ENCODE measurements at regions not wholly inside any gene's neighbourhood (a gene's known extent, or its start where the extent isn't known, plus 50 kb on each side); places are given as distances from the start of the nearest gene placed in this dataset.

DNA sequence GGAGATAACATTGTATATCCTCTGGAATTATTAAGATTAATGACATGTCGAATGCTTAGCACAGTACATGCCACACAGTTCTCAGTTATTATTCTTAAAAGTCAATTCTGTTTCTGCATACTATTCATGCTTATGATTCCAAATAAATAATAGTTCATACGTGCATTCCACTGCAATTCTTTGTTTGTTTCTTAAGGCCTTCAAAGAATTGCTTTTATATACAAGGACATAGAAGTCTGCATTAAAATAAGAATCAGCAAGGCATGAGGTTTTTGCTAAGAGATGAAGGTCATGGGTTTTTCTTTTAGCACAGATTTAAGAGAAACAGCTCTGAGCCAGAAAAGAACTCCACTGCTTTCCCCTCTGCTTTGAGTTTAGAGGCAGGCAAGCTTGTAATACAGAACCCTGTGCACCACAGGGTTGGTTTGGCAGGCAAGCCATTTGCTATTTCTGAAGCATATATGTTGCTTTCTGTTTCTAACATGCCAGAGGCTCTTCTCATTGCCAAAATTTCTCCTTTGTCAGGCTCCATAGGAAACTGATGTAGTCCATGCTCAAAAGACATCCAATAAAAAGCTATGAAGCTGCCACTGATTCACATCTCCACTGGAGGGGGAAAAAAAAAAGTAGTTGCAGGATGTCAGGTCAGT lies 420.6 kb upstream of the TYRP1 start:
- no peak overlapping the region for H3K9ac ChIP-seq (replicated peaks; ENCODE audit: extremely low read depth, insufficient read depth, low read length)
- no peak overlapping the region for H3K27ac ChIP-seq (ENCODE audit: insufficient read depth, low read depth, low read length)
- H3K4me3 ChIP-seq (replicated peaks in 1 of 3; ENCODE audit: insufficient read depth in 1 of 3, low read depth in 1 of 3, low read length in 3 of 3): no peak overlapping the region
- H3K9me1 ChIP-seq (replicated peaks; ENCODE audit: control insufficient read depth, extremely low read depth, insufficient read depth, low read length): no peaks in the 10 kb centered on the region
- FAIRE-seq: no peak
- CTCF ChIA-PET: no interaction called here
- no peaks in the 10 kb centered on the region for H4K20me1 ChIP-seq (replicated peaks; ENCODE audit: control insufficient read depth, extremely low read depth, insufficient read depth, low read length)
- H2AFZ ChIP-seq (ENCODE audit: low read depth, low read length): no peak overlapping the region
- no peak overlapping the region for H3K4me2 ChIP-seq (ENCODE audit: insufficient read depth, low read length)
- no peaks in the 10 kb centered on the region for H3K9me3 ChIP-seq (replicated peaks; ENCODE audit: control insufficient read depth, insufficient read depth, low read length)
- intact Hi-C loops (cut with micrococcal nuclease) (no loop called here), dilution Hi-C loops (cut with MboI; ENCODE audit: extremely low pct_ligation_motif_present, low sequenced_read_pairs) (no loop called here)
- H3K4me1 ChIP-seq (ENCODE audit: control insufficient read depth, extremely low read depth, insufficient read depth, low read length): no peaks in the 10 kb centered on the region
- BruUV-seq (replicated peaks): no TSS peak
- no peaks in the 10 kb centered on the region for H3K79me2 ChIP-seq (ENCODE audit: control insufficient read depth, insufficient read depth, low read length)
- H3K36me3 ChIP-seq (ENCODE audit: control insufficient read depth in 2 of 2, extremely low read depth in 1 of 2, insufficient read depth in 2 of 2, low read length in 2 of 2): no peaks in the 10 kb centered on the region
- no peak for DNase-seq (ENCODE audit: low read depth, low spot score)
- no peaks in the 10 kb centered on the region for H3K27me3 ChIP-seq (ENCODE audit: control insufficient read depth in 2 of 2, insufficient read depth in 2 of 2, low read length in 2 of 2)
- POLR2A ChIA-PET: no interaction called here
- no peak for TF ChIP-seq GATA2 (IDR thresholded peaks at IDR 0.05; ENCODE audit: insufficient read depth, insufficient read length, low read depth, low read length)
- no peak for TF ChIP-seq MAX (IDR thresholded peaks at IDR 0.05; ENCODE audit: insufficient read depth, insufficient read length)
- TF ChIP-seq, protein P1, sequence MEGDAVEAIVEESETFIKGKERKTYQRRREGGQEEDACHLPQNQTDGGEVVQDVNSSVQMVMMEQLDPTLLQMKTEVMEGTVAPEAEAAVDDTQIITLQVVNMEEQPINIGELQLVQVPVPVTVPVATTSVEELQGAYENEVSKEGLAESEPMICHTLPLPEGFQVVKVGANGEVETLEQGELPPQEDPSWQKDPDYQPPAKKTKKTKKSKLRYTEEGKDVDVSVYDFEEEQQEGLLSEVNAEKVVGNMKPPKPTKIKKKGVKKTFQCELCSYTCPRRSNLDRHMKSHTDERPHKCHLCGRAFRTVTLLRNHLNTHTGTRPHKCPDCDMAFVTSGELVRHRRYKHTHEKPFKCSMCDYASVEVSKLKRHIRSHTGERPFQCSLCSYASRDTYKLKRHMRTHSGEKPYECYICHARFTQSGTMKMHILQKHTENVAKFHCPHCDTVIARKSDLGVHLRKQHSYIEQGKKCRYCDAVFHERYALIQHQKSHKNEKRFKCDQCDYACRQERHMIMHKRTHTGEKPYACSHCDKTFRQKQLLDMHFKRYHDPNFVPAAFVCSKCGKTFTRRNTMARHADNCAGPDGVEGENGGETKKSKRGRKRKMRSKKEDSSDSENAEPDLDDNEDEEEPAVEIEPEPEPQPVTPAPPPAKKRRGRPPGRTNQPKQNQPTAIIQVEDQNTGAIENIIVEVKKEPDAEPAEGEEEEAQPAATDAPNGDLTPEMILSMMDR (IDR thresholded peaks at IDR 0.05; ENCODE audit: extremely low read depth in 1 of 2, insufficient read depth in 1 of 2, low read depth in 1 of 2, low read length in 2 of 2): no peak
- no peak for TF ChIP-seq EZH2 (IDR thresholded peaks at IDR 0.05; ENCODE audit: borderline replicate concordance, low read depth, low read length, severe bottlenecking)
- TF ChIP-seq POLR2AphosphoS5 (IDR thresholded peaks at IDR 0.05; ENCODE audit: insufficient read depth, low read depth, low read length): no peak
- no peak for TF ChIP-seq POLR2A (IDR thresholded peaks at IDR 0.05; ENCODE audit: low read depth, low read length)
- no peak for TF ChIP-seq JUN (IDR thresholded peaks at IDR 0.05; ENCODE audit: borderline replicate concordance, insufficient read depth, insufficient read length, low read depth)
- no peak for TF ChIP-seq FOS (IDR thresholded peaks at IDR 0.05; ENCODE audit: borderline replicate concordance, insufficient read depth, low read length)
- no peak for TF ChIP-seq MYC (IDR thresholded peaks at IDR 0.05; ENCODE audit: low read depth, low read length)
